Brain microvascular endothelial cell (primary cell): ENCODE measurements at regions not wholly inside any gene's neighbourhood (a gene's known extent, or its start where the extent isn't known, plus 50 kb on each side); places are given as distances from the start of the nearest gene placed in this dataset.
"Not testable (repeated sequence)": the region's sequence is repeated elsewhere in the genome, so short reads cannot be mapped to it uniquely, and the experiment has no call there.

Experiments
- DNase-seq: peaks from one replicate; pipeline ENCODE4 v3.0.0-alpha.2; 2020
- H3K27ac ChIP-seq: fragments of 250-450 bp; sonication (Bioruptor Pico); 2 replicates; pipeline ENCODE4 v1.5.1; 2020; ENCODE audit warnings: mild to moderate bottlenecking, moderate library complexity
- H3K27me3 ChIP-seq: fragments of 250-450 bp; sonication (Bioruptor Pico); replicated peaks from 2 replicates; pipeline ENCODE4 v1.5.1; 2020; ENCODE audit warnings: mild to moderate bottlenecking
- H3K36me3 ChIP-seq: fragments of 250-450 bp; sonication (Bioruptor Pico); replicated peaks from 2 replicates; pipeline ENCODE4 v1.5.1; 2020; ENCODE audit warnings: mild to moderate bottlenecking
- H3K4me3 ChIP-seq: 2 replicates; pipeline ENCODE4 v1.5.1; 2011; ENCODE audit warnings: low read depth, mild to moderate bottlenecking, control low read depth, low read length, moderate library complexity
- in situ Hi-C: cut with HindIII; loops from 2 replicates; pipeline ENCODE4 v1.10.0; 2017; ENCODE audit warnings: low sequenced_read_pairs, low pct_ligation_motif_present
- TF ChIP-seq, protein P1 (sequence below): IDR thresholded peaks from 2 replicates; pipeline ENCODE4 v1.5.1; 2011; ENCODE audit warnings: low read depth, mild to moderate bottlenecking, moderate library complexity, low read length, control low read depth, inconsistent platforms; ENCODE audit errors: missing control alignments

DNA sequence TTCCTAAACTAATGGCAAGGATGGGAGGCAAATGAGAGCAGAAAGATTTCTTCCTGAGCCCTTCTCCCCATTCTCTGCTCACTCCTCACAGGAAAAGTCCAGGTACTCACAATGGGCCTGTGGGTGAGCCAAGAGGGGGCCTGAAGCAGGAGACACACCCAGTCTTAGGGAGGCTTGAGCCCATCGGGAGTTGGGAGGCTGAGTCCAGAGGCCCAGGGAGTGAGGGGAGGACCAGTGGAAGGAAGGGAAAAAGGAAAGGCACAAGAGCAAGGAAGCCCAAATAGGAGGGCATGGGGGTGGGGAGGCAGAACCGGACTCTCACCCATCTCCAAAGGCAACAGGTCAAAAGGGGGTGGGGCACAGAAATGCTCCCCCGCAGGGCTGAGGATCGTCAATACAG, 68.1 kb upstream of the CNEP1R1 start:
- no peak overlapping the region for H3K27ac ChIP-seq
- H3K36me3 ChIP-seq: no peaks in the 10 kb centered on the region
- no peak for DNase-seq
- TF ChIP-seq, protein P1, sequence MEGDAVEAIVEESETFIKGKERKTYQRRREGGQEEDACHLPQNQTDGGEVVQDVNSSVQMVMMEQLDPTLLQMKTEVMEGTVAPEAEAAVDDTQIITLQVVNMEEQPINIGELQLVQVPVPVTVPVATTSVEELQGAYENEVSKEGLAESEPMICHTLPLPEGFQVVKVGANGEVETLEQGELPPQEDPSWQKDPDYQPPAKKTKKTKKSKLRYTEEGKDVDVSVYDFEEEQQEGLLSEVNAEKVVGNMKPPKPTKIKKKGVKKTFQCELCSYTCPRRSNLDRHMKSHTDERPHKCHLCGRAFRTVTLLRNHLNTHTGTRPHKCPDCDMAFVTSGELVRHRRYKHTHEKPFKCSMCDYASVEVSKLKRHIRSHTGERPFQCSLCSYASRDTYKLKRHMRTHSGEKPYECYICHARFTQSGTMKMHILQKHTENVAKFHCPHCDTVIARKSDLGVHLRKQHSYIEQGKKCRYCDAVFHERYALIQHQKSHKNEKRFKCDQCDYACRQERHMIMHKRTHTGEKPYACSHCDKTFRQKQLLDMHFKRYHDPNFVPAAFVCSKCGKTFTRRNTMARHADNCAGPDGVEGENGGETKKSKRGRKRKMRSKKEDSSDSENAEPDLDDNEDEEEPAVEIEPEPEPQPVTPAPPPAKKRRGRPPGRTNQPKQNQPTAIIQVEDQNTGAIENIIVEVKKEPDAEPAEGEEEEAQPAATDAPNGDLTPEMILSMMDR: no peak
- H3K27me3 ChIP-seq: no peaks in the 10 kb centered on the region
- H3K4me3 ChIP-seq: no peak overlapping the region
- in situ Hi-C loops: no loop called here

DNA sequence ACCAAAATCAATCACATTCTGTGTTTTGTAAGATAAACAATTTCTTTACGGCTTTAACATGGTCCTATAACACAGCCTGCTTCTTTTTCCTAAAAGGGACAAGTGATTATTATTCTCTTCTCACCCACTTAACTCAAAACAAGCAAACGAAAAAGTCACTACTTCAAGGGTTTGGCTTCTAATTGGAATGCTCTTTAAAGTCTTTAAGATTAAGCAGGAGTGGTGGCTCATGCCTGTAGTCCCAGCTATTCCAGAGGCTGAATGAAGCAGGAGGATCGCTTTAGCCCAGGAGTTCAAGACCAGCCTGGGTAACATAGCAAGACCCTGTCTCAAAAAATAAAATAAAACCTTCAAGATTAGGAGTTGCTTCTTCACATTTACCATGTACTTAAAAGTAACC, 66.6 kb upstream of the CNEP1R1 start:
- in situ Hi-C loops: no loop called here
- no peak for DNase-seq
- TF ChIP-seq, protein P1: no peak
- no peaks in the 10 kb centered on the region for H3K36me3 ChIP-seq
- no peak overlapping the region for H3K27ac ChIP-seq
- H3K4me3 ChIP-seq: no peak overlapping the region
- no peaks in the 10 kb centered on the region for H3K27me3 ChIP-seq

DNA sequence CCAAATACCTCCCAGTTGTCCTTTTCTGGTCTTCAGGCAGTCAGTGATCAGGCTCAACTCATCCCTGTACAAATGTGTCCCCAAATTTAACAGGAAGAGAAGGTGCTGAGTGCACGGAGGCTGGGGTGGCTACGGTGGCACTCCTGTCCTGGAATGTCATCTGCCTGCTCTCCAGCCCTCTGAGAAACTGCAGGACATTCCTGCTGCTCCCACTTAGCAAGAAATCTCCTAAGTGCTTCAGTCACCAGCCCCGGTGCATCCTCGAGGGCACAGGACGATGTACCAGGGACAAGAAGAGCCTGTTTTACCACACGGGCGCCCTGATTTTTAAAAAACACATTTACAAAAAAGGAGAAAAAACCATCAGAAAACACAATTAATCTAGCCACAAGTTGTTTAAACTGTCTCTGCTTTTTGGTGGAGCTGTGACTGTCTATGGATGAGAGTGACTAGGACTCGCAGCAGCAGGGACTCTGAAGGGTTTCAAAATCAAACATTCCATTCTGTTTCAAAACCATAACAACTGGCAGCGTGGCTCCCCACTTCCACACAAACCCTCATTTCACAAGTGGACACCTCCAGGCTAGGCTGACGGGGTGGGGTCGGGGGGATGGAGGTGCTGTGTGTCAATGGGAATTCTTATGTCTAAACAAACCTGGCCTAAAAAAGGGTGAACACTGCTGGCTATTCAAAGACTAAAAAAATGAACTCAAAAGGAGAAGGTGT, 65.3 kb upstream of the CNEP1R1 start:
- H3K27ac ChIP-seq: no peak overlapping the region
- in situ Hi-C loops: no loop called here
- H3K27me3 ChIP-seq: no peaks in the 10 kb centered on the region
- H3K36me3 ChIP-seq: no peaks in the 10 kb centered on the region
- TF ChIP-seq, protein P1: no peak
- H3K4me3 ChIP-seq: no peak overlapping the region
- no peak for DNase-seq

DNA sequence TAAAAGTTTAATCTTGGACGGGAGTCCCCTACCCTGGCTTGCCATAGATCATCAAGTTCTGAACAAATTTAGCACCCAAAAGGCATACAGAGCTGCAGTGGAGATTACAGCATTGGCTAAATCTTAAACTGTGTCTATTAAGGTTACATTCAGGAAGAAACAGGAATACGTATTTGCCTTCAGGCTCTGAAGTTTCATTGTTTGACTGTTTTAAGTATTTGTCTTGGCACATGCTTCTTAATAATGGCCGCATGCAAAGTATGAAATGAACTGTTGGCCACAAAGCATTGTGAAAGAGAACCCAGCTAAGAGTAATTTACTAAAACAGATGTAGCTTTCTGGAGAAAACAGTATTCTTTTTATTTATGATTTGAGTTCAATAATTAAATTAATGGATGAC, 63.9 kb upstream of the CNEP1R1 start:
- no peak overlapping the region for H3K27ac ChIP-seq
- in situ Hi-C loops: no loop called here
- no peak overlapping the region for H3K4me3 ChIP-seq
- TF ChIP-seq, protein P1: no peak
- no peaks in the 10 kb centered on the region for H3K27me3 ChIP-seq
- no peaks in the 10 kb centered on the region for H3K36me3 ChIP-seq
- no peak for DNase-seq

DNA sequence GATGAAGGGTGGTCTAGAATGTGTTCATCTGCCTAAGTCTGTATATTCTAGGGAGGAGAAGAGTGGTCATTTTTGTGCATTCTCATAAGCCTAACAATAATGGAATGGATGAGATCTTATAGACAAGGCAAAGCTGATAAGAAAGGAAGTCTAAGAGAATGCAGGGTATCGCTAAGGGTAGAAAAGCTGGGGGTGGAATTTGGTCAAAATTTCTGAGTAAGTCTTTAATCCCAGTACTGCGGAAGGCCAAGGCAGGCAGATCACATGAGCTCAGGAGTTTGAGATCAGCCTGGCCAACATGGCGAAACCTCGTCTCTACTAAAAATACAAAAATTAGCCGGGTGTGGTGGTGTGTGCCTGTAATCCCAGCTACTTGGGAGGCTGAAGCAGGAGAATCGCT, 62.5 kb upstream of the CNEP1R1 start:
- H3K27ac ChIP-seq, H3K36me3 ChIP-seq, H3K4me3 ChIP-seq, H3K27me3 ChIP-seq, DNase-seq, in situ Hi-C loops: not testable (repeated sequence)

DNA sequence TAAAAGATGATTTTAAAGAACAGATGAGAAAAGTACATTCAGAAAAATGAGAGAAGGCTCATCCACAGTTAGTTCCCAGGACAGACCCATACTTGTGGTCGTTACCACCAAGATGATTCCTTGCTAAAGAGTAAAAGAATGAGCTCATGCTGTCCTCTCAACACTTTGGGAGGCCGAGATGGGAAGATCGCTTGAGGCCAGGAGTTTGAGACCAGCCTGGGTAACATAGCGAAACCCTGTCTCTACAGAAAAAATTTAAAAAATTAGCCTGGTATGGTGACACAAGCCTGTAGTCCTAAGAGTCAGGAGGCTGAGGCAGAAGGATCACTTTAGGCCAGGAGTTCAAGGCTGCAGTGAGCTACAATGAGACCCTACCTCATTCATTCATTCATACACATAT, 60.7 kb upstream of the CNEP1R1 start:
- H3K36me3 ChIP-seq: no peaks in the 10 kb centered on the region
- in situ Hi-C loops: no loop called here
- H3K27me3 ChIP-seq: no peaks in the 10 kb centered on the region
- TF ChIP-seq, protein P1: no peak
- H3K27ac ChIP-seq: no peak overlapping the region
- H3K4me3 ChIP-seq: no peak overlapping the region
- DNase-seq: no peak
